NB4 (cell line): ENCODE measurements at regions not wholly inside any gene's neighbourhood (a gene's known extent, or its start where the extent isn't known, plus 50 kb on each side); places are given as distances from the start of the nearest gene placed in this dataset.

Experiments
- DNase-seq: peaks from one replicate; pipeline ENCODE4 v3.0.0; 2010; ENCODE audit warnings: low read depth
- H3K4me3 ChIP-seq: one replicate; pipeline ENCODE4 v1.5.1; 2011; ENCODE audit warnings: mild to moderate bottlenecking, low read depth, low read length, moderate library complexity
- CTCF ChIP-seq: IDR thresholded peaks from one replicate; pipeline ENCODE4 v1.5.1; 2012; ENCODE audit warnings: low read depth, low read length
- MAX ChIP-seq: IDR thresholded peaks from 2 replicates; pipeline ENCODE4 v1.6.1; 2011; ENCODE audit warnings: low read depth, low read length
- MYC ChIP-seq: IDR thresholded peaks from 2 replicates; pipeline ENCODE4 v1.6.1; 2011; ENCODE audit warnings: low read depth, low read length
- POLR2A ChIP-seq: IDR thresholded peaks from 2 replicates; pipeline ENCODE4 v1.6.1; 2011; ENCODE audit warnings: mild to moderate bottlenecking; ENCODE audit not compliant: insufficient read length; ENCODE audit errors: extremely low read depth

- TF ChIP-seq MAX (no peak), POLR2A (no peak), MYC (no peak), CTCF (no peak)
- no peak overlapping the region for H3K4me3 ChIP-seq
- no peak for DNase-seq
Observed at GRCh38 chr17:71163813-71164122, 957.1 kb upstream of the SOX9 start.

- no peak for DNase-seq
- TF ChIP-seq CTCF (no peak), MYC (no peak), POLR2A (no peak), MAX (no peak)
- H3K4me3 ChIP-seq, result no peak overlapping the region
Observed at GRCh38 chr17:71164561-71164960, 956.3 kb upstream of the SOX9 start.

- no peak for DNase-seq
- H3K4me3 ChIP-seq, result no peak overlapping the region
- TF ChIP-seq MYC (no peak), CTCF (no peak), MAX (no peak), POLR2A (no peak)
Observed at GRCh38 chr17:71166311-71166710, 954.5 kb upstream of the SOX9 start.

- no peak overlapping the region for H3K4me3 ChIP-seq
- TF ChIP-seq MYC, result no peak
- TF ChIP-seq POLR2A, result no peak
- no peak for DNase-seq
Observed at GRCh38 chr17:71168053-71168741, 952.6 kb upstream of the SOX9 start.

GRCh38 chr17:71170070-71170469 is 950.8 kb upstream of the SOX9 start:
- no peak for TF ChIP-seq POLR2A
- TF ChIP-seq CTCF, result no peak
- no peak for TF ChIP-seq MAX
- no peak for TF ChIP-seq MYC
- H3K4me3 ChIP-seq, result no peak overlapping the region
- DNase-seq, result no peak

GRCh38 chr17:71171270-71171669 is 949.5 kb upstream of the SOX9 start:
- DNase-seq, result no peak
- H3K4me3 ChIP-seq, result no peak overlapping the region
- TF ChIP-seq POLR2A (no peak), CTCF (no peak), MAX (no peak), MYC (no peak)
